GM18951 (cell line): ENCODE measurements at regions not wholly inside any gene's neighbourhood (a gene's known extent, or its start where the extent isn't known, plus 50 kb on each side); places are given as distances from the start of the nearest gene placed in this dataset.

ENCODE experiments used
- POLR2A ChIP-seq: IDR thresholded peaks from 4 replicates; pipeline ENCODE4 v1.6.1; 2011; ENCODE audit warnings: mild to moderate bottlenecking; ENCODE audit not compliant: insufficient read length, insufficient read depth; ENCODE audit errors: extremely low read depth
- in situ Hi-C: fragments of 300-500 bp; cut with MboI; formaldehyde crosslinking; loops from one replicate; pipeline ENCODE4 v1.12.0; 2022; ENCODE audit warnings: low sequenced_read_pairs, mixed read lengths, inconsistent platforms; ENCODE audit not compliant: unreplicated experiment

GRCh38 chr13:103698000-103698399, 631.8 kb upstream of the SLC10A2 start:
- TF ChIP-seq POLR2A = no peak
- in situ Hi-C loops = no loop called here

GRCh38 chr13:103695320-103695719, 629.1 kb upstream of the SLC10A2 start:
- in situ Hi-C loops = no loop called here
- TF ChIP-seq POLR2A = no peak

- in situ Hi-C loops = no loop called here
- no peak for TF ChIP-seq POLR2A
Observed at GRCh38 chr13:103694471-103694870, 628.3 kb upstream of the SLC10A2 start.

- no peak for TF ChIP-seq POLR2A
- in situ Hi-C loops = no loop called here
Observed at GRCh38 chr13:103694033-103694432, 627.8 kb upstream of the SLC10A2 start.

GRCh38 chr13:103692442-103692841, 626.2 kb upstream of the SLC10A2 start:
- TF ChIP-seq POLR2A = no peak
- in situ Hi-C loops = no loop called here

- in situ Hi-C loops = no loop called here
- no peak for TF ChIP-seq POLR2A
Observed at GRCh38 chr13:103676329-103676728, 610.1 kb upstream of the SLC10A2 start.

- TF ChIP-seq POLR2A = no peak
- in situ Hi-C loops = no loop called here
Observed at GRCh38 chr13:103671547-103671946, 605.3 kb upstream of the SLC10A2 start.

GRCh38 chr13:103663996-103664395, 597.8 kb upstream of the SLC10A2 start:
- no peak for TF ChIP-seq POLR2A
- in situ Hi-C loops = no loop called here

- TF ChIP-seq POLR2A = no peak
- in situ Hi-C loops = no loop called here
Observed at GRCh38 chr13:103656311-103656710, 590.1 kb upstream of the SLC10A2 start.

- no peak for TF ChIP-seq POLR2A
Observed at GRCh38 chr13:103640606-103641005, 574.4 kb upstream of the SLC10A2 start.

GRCh38 chr13:103639326-103639725, 573.1 kb upstream of the SLC10A2 start:
- no peak for TF ChIP-seq POLR2A

More at GRCh38 chr13:103640606-103641005, 574.4 kb upstream of the SLC10A2 start:
- in situ Hi-C loops = no loop called here

GRCh38 chr13:103638706-103639105, 572.5 kb upstream of the SLC10A2 start:
- TF ChIP-seq POLR2A = no peak
- in situ Hi-C loops = no loop called here

More at GRCh38 chr13:103639326-103639725, 573.1 kb upstream of the SLC10A2 start:
- in situ Hi-C loops = no loop called here

- TF ChIP-seq POLR2A = no peak
- in situ Hi-C loops = no loop called here
Observed at GRCh38 chr13:103634066-103634465, 567.8 kb upstream of the SLC10A2 start.

- no peak for TF ChIP-seq POLR2A
- in situ Hi-C loops = no loop called here
Observed at GRCh38 chr13:103625194-103625593, 559.0 kb upstream of the SLC10A2 start.

GRCh38 chr13:103618151-103618550, 551.9 kb upstream of the SLC10A2 start:
- TF ChIP-seq POLR2A = no peak
- in situ Hi-C loops = no loop called here

- TF ChIP-seq POLR2A = no peak
- in situ Hi-C loops = no loop called here
Observed at GRCh38 chr13:103615771-103616170, 549.6 kb upstream of the SLC10A2 start.

GRCh38 chr13:103614761-103615160, 548.5 kb upstream of the SLC10A2 start:
- no peak for TF ChIP-seq POLR2A
- in situ Hi-C loops = no loop called here
